ENCODE measurements at regions not wholly inside any gene's neighbourhood (a gene's known extent, or its start where the extent isn't known, plus 50 kb on each side); places are given as distances from the start of the nearest gene placed in this dataset.

GRCh38 chr10:90304533-90304932 lies 553.3 kb downstream of the HTR7 start:
- no peak for DNase-seq (ENCODE audit: low read depth in 2 of 2)
- H3K4me3 ChIP-seq (replicated peaks in 1 of 2; ENCODE audit: low read depth in 2 of 2, low read length in 2 of 2), result no peak overlapping the region
- no peak for TF ChIP-seq CTCF (IDR thresholded peaks at IDR 0.05; ENCODE audit: low read depth, low read length)

GRCh38 chr10:90306187-90306586 lies 551.7 kb downstream of the HTR7 start:
- no peak overlapping the region for H3K4me3 ChIP-seq (replicated peaks in 1 of 2; ENCODE audit: low read depth in 2 of 2, low read length in 2 of 2)
- TF ChIP-seq CTCF (IDR thresholded peaks at IDR 0.05; ENCODE audit: low read depth, low read length), result no peak
- peak; percentile 89 to 98 for DNase-seq (ENCODE audit: low read depth in 2 of 2)

- no peak for TF ChIP-seq CTCF (IDR thresholded peaks at IDR 0.05; ENCODE audit: low read depth, low read length)
- DNase-seq (ENCODE audit: low read depth in 2 of 2), result peak; percentile 53 to 71
- H3K4me3 ChIP-seq (replicated peaks in 1 of 2; ENCODE audit: low read depth in 2 of 2, low read length in 2 of 2), result no peak overlapping the region
Observed at GRCh38 chr10:90308223-90308622, 549.6 kb downstream of the HTR7 start.

GRCh38 chr10:90313576-90314325 lies 544.1 kb downstream of the HTR7 start:
- H3K4me3 ChIP-seq (replicated peaks in 1 of 2; ENCODE audit: low read depth in 2 of 2, low read length in 2 of 2), result no peak overlapping the region
- DNase-seq (ENCODE audit: low read depth in 2 of 2), result peak in 1 of 2 donors; percentile 23
- TF ChIP-seq CTCF (IDR thresholded peaks at IDR 0.05; ENCODE audit: low read depth, low read length), result no peak

- DNase-seq (ENCODE audit: low read depth in 2 of 2), result no peak
- TF ChIP-seq CTCF (IDR thresholded peaks at IDR 0.05; ENCODE audit: low read depth, low read length), result no peak
- H3K4me3 ChIP-seq (replicated peaks in 1 of 2; ENCODE audit: low read depth in 2 of 2, low read length in 2 of 2), result no peak overlapping the region
Observed at GRCh38 chr10:90314718-90315117, 543.1 kb downstream of the HTR7 start.

DNA sequence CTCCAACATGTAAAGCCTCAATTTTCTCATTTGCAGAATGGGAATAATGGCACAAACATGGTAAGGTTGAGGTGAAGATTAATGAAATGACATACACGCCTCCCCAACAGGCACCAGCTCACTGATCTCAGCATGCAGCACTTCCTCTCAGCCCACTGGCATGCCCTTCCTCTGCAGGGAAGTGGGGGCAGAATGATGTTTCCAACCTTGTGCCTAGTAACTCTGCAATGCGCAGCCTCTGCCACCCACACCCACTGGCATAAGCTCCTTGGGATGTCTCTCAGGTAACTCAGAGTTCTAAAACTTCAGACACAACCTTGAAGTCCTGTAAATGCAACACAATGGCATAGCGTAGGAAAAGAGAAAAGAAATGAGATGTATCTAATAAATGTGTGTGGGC lies 540.7 kb downstream of the HTR7 start:
- H3K4me3 ChIP-seq (replicated peaks in 1 of 2; ENCODE audit: low read depth in 2 of 2, low read length in 2 of 2), result no peak overlapping the region
- no peak for DNase-seq (ENCODE audit: low read depth in 2 of 2)
- TF ChIP-seq CTCF (IDR thresholded peaks at IDR 0.05; ENCODE audit: low read depth, low read length), result no peak

DNA sequence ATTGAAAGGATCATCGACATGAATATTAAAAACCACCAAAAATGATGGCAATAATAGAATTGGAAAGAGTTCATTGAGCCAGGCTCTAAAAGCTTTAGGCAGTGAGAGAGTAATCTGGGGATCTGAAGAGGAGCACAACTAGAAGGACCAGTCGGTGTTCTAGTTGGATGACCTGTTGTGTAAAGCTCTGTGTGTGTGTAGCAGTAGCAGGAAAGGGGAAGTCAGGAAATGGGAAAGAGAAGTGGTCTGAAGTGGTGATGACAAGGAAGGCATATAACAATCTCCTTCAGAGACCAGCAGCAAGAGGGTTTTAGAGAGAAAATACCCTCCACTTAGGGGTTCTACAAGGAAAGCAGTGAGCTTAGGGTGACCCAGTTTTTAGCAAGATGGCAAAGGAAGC lies 539.2 kb downstream of the HTR7 start:
- TF ChIP-seq CTCF (IDR thresholded peaks at IDR 0.05; ENCODE audit: low read depth, low read length), result no peak
- no peak for DNase-seq (ENCODE audit: low read depth in 2 of 2)
- H3K4me3 ChIP-seq (replicated peaks in 1 of 2; ENCODE audit: low read depth in 2 of 2, low read length in 2 of 2), result no peak overlapping the region
